Activated T-cell treated with anti-CD3 and anti-CD28 coated beads, Interleukin-2, amount 50 U/mL, for 48 hours (primary cell): ENCODE measurements at regions not wholly inside any gene's neighbourhood (a gene's known extent, or its start where the extent isn't known, plus 50 kb on each side); places are given as distances from the start of the nearest gene placed in this dataset.
"Not testable (repeated sequence)": the region's sequence is repeated elsewhere in the genome, so short reads cannot be mapped to it uniquely, and the experiment has no call there.

Experiments
- DNase-seq, 2 experiments: peaks; one replicate each; pipeline ENCODE4 v3.0.0-alpha.2; 2020

- not testable (repeated sequence) for DNase-seq
These were observed 122.8 kb upstream of the FAM20C start for GRCh38 chr7:69499-70123.

GRCh38 chr7:70207-70606, 122.2 kb upstream of the FAM20C start:
- not testable (repeated sequence) for DNase-seq

DNA sequence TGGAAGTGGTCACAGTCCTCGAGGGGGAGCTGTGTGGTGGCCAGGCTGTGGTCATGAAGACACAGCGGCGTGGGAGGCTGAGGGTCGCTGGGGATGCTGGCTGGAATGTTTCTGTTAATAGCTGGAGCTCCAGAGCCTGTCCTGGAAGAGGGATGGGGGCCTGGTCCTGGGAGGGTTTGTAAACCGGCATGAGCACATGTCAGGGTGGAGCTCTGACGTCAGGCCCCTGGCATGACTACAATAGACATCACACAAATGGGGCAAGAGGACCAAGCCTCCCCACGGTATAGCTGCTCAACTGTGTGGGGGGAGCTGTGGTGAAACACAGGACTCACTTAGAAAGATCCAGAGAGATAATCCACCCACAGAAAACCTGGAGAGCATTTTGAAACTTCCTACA, 121.4 kb upstream of the FAM20C start:
- not testable (repeated sequence) for DNase-seq

DNA sequence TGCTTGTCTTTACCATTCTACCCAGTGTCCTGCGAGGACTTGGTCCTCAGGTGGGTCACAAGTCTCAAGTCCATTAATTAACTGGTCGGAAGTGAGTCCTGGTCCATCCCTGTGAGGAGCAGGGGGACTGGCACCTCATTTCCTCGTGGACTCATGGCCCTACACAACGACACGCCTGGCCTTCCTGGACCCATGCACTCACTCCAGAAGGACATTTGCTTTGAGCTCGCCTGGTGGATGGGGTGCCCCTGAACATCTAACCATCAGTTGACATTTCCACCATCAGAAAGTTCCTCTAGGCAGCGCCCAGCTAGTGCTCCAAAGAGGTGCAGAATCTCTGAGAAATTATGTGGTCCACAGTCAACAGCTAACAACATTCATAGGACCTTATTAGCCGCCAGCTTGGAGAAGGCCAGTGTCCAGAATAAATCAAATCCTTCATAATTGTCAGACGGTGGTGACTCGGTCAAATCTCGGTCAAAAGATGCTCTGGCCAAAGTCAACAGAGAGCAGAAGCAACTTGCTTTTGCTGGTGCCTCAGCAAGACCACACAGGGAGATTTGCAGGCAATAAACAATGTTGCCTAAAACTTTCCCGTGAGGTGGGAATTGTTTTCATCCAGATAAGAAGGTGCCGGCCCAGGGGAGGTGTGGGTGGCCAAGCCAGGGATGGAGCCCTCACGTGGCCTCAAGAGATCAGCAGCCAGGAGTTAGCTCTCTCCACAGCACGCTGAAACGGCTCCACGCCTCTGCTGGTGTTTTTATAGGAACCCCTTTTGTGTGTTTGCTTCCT, 119.9 kb upstream of the FAM20C start:
- DNase-seq = not testable (repeated sequence)

DNA sequence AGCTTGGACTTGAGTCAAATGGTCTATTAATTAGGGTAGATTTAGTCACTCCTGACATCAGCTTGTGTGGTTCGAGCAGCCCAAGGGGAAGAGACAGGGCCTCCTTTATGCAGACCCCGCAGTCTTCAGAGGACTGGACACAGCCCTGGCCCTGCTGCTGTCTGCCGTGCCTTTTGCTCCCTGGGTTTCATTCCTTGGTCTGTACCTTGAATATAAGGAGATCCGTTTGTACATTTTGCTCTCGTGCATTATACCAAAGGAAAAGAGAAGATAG, 119.4 kb upstream of the FAM20C start:
- DNase-seq = not testable (repeated sequence)

DNA sequence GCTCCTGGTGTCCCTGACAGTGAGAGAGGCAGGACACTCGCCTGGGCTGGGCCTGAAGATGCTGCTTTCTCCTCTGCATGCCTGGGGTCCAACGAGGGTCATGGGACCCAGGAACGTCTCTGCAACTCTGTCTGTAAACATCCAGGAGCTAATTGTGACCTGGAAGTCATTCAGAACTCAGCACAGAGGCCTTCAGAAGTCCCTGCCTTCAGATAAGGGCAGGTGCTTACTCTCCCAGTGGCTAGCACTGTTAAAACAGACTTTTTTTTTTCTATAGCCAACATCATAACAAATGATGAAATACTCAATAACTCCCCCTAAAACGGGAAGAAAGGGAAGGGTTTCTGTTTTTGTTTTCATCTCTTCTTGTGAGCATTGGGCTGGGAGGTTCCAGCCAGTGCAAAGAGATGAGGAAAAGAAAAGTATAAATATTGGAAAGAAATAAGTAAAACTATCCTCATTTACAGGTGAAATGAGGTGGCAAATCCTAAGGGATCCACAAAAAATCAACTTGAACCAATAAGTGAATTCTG, 118.3 kb upstream of the FAM20C start:
- DNase-seq = not testable (repeated sequence)

- DNase-seq = not testable (repeated sequence)
These were observed 116.9 kb upstream of the FAM20C start for GRCh38 chr7:75511-75910.

GRCh38 chr7:76202-76601, 116.2 kb upstream of the FAM20C start:
- not testable (repeated sequence) for DNase-seq

DNA sequence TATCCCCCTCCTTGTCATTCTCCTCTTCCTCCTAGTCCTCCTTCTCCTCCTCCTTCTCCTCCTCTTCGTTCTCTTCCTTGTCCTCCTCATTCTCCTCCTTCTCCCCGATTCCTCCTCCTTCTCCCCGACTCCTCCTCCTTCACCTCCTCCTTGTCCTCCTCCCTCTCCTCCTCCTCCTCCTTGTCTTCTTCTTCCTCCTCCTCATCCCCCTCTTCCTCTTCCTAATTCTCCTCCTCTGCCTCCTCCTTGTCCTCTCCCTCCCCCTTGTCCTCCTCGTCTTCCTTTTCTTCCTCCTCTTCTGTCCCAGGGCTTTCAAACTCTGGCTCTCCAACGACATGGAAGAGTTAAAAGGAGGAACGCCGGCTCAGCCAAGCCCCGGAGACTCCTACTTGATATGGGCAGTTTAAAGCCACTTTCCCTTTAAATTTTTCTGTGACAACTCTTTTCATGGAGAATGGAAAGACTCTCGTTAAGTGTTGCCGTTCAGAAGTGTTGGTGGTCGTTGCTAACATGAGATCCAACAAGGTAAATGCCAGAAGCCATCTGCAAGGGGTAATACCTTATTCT, 115.5 kb upstream of the FAM20C start:
- DNase-seq = not testable (repeated sequence)

DNA sequence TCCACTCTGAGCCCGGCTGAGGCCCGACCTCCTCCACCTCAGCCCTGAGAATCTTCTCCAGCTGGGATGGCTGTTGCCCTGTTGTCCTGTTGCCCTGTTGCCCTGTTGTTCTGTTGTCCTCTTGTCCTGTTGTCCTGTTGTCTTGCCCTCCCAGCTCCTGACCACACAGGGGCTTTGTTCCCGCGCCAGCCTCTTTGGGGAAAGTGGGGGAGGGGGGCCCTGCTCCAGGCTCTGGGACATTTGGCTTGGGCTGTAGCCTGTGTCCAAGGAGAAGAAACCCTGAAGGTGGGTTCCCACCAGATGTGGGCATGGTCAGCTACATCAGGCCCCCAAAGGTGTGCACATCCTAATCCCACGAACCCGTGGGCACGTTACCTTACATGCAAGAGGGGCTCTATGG, 113.5 kb upstream of the FAM20C start:
- not testable (repeated sequence) for DNase-seq

DNA sequence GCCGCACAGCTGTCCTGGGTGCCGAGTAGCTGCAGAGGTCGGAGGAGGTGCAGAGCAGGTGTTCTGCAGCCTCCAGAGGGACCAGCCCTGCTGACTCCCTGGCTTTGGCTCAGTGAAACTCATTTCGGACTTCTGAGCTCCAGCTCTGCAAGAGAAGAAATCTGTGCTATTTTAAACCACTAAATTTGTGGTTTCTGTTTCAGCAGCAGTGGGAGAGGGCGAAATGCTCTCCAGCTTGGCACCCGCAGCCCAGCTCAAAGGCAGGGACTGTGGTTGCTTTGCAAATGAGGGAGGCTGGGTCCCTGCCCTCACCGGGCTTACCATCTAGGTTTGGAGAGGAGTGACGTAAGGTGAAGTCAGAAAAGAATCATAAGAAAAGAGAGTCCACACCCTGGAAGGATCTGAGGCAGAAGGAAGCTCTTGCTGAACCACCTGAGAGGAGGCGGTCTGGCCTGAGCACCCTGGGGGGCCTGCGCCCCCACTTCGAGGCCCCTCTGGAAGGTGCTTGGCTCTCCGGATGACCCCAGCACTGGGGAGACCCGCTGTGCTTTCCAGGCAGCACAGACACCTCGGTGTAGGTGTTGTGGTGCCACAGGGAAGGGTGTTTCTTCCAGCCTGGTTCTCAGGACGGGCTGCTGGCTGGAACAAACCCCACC, 112.8 kb upstream of the FAM20C start:
- not testable (repeated sequence) for DNase-seq

- DNase-seq = peak in 1 of 2 experiments; percentile 9
These were observed 111.9 kb upstream of the FAM20C start for GRCh38 chr7:80259-81067.

DNA sequence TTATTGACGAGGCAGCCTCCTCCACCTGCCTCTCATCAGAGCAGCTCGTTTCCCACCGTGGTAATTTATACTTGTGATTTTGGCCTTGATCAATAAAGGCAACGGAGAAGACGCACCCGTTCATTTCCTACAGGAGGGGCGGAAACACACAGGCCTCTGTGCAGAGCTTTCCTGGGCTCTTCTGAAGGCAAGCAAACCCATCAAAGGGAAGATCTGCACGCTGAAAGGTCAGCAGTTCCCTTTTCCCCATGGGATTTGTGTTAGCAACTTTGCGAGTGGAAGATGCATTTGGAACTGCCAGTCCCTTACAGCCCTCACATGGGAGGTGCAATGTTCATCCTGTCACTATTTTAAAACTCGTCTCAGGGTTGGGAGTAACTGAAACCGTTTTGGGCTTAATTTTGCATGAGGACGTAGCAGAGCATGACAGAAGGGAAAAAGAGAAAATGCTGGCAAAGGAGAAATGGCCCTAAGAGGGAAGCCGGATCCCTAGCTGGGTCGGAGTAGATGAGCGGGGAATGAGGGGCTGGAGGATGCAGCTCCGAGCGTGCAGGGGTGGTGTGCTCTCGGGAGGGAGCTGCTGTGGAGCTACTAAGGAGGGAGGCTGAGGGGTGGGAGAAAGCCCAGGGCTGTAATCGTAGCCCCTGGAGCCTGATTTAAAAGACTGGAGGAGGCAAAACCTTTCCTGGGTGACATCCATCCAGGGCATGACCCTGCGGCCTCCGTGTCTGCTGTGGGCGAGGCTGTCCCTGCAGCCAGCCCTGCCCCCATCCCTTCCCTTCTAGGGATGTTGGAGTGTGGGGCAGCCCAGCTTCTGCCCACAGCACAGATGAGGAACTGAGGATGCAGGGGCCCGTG, 111.1 kb upstream of the FAM20C start:
- DNase-seq = peak in 1 of 2 experiments; percentile 6

DNA sequence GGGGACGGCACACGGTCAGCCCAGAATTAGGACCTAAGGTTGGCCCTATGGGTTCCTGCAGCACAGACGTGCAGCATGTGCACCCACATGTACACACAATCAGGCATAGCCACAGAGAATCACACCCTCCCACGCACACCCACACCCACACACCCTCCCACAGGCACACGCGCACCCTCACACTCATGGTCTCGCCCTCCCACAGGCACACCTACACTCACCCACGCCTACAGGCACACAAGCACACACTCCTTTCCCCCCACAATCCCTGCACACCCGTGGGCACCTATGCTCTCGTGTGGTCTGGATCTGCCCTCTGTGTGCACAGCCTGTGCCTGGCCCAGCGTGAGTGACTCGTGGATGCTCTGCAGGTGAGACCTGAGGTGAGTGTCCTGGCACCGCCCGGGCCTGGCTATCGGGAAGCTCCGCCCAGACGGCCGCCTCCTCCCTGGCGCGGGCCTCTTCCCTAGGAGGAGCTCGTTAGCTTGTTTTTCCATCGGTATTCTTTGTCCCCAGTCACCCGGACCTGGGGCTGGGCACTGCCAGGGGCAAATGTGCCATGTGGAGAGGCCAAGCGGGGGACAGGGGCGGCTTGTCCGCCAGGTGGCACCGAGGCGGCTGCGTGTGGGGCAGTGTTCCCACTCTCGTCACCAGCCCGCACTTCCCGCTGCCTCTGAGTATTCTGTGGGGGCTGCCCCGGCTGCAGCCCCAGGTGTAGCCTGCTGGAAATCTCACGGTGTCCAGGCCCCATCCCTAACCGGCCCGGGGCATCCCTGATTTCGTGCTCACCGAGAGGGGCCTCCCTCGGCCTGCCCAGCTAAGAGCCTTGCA, 110.2 kb upstream of the FAM20C start:
- DNase-seq = peak in 1 of 2 experiments; percentile 5

GRCh38 chr7:82757-83155, 109.6 kb upstream of the FAM20C start:
- DNase-seq = no peak

DNA sequence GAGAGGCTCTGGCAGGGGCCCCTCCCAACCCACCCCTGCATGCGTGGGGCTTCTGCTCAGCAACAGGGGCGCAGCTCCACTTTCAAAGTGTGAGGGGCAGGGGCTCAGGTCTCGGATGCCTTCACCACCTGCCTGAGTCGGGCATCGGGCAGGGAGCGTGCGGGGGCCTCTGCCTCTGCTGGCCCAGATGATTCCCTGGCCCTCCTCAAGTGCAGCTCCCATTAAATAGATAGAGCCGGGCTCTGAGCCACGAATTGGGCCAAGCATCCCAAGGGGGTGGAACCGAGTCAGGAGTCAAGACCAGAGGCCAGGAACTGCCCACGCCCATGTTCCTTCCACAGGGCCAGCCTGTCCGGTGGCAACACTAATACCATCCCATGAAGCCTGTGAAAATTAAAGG, 108.9 kb upstream of the FAM20C start:
- no peak for DNase-seq

GRCh38 chr7:83861-84632, 108.3 kb upstream of the FAM20C start:
- no peak for DNase-seq

DNA sequence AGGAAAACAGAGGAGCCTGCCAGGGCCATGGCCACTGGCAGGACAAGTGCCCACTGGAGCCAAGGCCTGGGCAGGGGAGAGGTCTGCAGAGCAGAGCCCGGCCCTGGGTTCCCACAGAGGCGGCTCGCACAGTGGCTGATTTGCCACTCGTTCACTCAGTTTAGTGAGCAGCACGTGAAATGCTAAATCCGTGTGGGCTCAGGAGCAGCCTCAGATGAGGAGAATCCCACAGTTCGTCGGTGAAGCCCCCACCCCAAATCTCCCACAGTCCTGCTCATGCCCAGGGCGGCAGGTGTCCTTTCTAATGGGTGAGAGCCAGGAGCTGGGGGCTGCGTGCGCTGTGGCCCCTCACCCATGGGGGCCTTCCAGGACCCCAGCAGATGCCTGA, 107.7 kb upstream of the FAM20C start:
- no peak for DNase-seq

DNA sequence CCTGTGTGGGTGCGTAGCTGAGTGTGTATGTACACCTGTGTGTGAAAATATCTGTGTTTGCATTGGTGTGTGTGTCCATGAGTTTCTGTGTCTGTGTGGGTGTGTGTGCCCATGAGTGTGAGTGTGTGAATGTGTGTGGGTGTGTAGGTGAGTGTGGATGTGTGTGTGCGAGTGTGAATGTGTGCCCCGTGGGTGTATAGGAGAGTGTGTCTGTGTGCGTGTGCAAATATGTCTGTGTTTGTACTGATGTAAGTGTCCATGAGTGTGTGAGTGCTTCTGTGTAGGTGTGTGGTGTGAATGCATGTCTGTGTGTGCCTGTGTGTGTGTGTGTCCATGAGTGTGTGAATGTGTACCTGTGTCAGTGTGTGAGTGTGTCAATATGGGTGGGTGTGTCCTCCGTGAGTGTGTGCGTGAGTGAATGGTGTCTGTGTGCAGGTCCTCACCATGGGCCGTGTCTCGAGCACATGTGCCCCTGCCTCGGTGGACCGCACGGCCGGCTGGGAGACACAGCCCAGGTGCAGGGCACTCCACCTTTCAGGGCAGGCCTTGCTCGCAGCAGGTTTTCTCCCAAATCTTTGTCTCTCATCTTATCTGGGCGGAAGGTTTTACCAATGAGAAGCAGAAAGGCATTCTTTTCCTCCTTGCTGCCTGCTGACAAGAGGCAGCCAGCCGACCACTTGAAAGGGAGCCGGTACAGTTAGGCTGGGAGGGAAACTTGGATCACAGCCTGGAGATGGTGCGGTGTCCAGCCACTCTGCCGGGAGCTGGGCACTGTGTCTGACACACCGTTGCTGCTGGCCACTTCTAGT, 107.1 kb upstream of the FAM20C start:
- DNase-seq = no peak
